Fibroblast of skin of abdomen (primary cell): ENCODE measurements at regions not wholly inside any gene's neighbourhood (a gene's known extent, or its start where the extent isn't known, plus 50 kb on each side); places are given as distances from the start of the nearest gene placed in this dataset.

ENCODE experiments used
- DNase-seq: peaks from one replicate; pipeline ENCODE4 v3.0.0-alpha.2; 2013

DNA sequence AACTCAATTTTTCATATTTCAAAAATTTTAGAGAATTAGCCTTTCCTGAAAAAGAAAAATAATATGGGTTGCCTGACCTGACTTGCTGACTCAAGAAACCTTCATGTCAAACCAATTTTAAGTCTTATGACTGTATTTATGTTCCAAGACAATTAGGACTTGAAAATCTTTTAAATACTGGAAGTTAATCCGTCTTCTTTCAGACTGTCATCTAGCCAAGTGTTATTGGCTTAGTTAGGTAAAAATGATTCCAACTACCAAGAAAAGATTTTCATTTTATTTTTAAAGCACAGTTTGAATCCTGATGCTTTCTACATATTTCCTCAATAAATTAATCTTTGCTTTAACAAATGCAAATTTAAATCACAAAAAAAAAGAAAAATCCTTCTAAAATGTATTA, 337.6 kb downstream of the SLITRK6 start:
- DNase-seq = no peak

- no peak for DNase-seq
These were observed 353.7 kb downstream of the SLITRK6 start for GRCh38 chr13:85445534-85445933.

DNA sequence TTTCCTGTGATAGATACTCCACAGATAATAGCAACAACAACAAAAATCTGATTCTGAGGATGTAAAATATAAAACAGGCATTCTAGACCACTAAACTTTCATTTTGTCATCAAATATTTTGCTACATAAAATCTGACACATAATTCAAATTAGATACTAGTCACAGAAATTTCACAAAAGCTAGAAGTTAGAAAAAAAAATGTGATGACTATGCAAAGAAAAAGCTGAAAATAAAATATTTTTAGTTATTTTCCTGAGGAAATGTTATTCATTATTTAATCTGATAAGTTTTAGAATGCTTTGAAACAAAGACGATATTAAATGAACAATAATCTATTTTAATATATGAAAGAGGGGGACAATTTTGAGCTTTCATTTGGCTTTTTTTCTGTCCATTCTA, 357.2 kb downstream of the SLITRK6 start:
- DNase-seq = no peak

DNA sequence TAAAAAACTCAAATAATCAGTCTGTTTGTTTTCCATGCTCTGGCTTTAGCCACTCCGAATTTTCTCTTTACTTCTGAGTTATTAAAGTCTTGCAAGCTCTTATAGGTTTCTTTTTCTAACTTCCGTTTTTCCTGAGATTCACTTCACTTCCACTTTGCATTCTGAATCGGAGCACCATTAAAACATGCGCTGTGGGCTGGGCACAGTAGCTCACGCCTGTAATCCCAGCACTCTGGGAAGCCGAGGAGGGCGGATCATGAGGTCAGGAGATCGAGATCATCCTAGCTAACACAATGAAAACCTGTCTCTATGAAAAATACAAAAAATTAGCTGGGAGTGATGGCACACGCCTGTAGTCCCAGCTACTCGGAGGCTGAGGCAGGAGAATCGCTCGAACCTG, 357.9 kb downstream of the SLITRK6 start:
- DNase-seq = no peak

DNA sequence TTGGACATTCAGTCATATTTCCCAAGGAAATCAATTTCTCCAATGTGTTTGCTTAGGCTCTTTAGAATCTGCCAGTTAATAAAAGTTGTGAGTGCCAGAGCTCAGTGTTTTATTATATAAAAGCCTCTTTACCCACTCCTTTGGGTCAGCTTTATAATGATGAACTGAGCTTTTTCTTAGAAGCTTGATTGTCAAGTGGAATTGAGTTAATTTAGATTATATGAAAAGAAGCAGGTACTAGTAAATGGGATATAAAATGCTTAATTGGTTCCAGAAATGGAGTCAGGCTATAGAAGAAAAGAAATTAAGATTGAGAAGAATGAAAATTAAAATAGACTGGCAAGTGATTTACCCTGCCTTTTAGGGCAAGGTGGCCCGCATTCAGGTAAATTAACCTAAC, 363.2 kb downstream of the SLITRK6 start:
- DNase-seq = no peak

- no peak for DNase-seq
These were observed 364.3 kb downstream of the SLITRK6 start for GRCh38 chr13:85434927-85435326.

GRCh38 chr13:85432881-85433280, 366.3 kb downstream of the SLITRK6 start:
- no peak for DNase-seq

DNA sequence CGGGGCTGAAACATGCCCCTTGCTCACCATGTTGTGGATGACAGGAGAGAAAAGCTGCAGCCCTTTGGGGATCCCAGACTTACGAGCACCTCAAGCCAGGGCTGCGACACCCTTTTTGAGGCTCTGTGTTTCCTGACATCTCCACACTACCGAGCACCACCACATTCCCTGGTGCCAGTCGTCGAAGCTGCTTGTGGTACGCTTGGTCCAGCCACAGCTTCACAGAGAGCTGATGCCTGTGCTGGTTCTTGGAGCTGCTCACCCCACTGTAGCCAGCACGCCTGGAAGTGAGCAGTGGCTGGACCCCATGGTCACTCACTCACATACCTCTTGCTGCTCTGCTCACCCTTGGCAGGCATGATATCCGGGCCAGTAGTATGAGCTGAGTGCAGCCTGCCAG, 367.5 kb downstream of the SLITRK6 start:
- DNase-seq = no peak

GRCh38 chr13:85430216-85430794, 368.9 kb downstream of the SLITRK6 start:
- DNase-seq = no peak

GRCh38 chr13:85427416-85427815, 371.8 kb downstream of the SLITRK6 start:
- DNase-seq = peak; percentile 6

DNA sequence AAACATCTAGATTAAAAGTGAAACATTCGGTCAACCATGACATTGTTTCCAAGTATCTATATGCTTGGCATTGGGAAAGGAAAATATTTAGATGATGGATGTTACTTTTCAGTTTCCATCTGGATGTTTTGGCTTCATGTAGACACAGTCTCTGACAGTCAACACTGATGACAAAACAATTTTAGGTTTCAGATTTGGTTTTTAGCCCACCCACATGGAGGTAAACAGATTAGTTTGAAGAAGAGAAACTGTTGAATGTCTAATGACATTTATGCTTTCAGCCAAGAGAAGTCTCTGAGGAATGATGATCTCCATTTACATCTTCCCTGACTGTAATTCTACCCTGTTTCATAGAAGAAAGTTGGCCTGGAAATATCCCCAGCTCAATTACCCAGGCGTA, 379.1 kb downstream of the SLITRK6 start:
- no peak for DNase-seq

DNA sequence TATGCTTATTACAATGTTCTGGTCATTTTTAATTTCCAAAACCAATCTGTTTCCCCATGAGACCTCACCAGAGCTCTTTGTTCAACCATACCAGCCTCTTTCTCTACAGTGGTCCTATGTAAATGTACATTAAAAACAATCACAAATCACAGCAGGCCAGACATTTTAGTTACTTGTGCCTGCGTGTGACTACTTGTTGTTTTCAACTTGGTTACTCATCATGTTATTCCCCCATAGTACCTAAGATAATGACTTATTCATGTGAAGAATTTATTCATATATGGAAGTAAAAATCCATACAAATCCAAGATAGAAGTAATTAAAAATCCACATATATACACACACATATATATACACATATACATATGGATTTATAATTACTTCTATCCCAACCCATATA, 379.6 kb downstream of the SLITRK6 start:
- DNase-seq = no peak

DNA sequence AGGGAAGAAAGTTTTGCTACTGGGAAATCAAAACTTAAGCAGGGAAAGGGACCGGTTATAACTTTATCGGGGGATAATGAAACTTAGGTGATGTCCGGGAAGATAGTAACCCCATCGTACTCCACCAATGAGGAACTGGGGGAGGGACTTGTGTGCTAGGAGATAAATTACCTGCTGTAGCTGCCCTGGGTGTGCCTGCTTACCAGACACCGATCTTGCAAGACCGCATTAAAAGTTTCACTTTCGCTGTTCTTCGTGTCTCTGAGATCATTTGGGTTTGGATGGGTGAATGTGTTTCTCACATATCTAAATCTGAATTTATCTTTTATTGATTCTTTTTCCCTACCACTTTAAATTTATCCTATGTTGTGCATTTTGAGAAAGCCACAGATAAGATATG, 381.4 kb downstream of the SLITRK6 start:
- no peak for DNase-seq

DNA sequence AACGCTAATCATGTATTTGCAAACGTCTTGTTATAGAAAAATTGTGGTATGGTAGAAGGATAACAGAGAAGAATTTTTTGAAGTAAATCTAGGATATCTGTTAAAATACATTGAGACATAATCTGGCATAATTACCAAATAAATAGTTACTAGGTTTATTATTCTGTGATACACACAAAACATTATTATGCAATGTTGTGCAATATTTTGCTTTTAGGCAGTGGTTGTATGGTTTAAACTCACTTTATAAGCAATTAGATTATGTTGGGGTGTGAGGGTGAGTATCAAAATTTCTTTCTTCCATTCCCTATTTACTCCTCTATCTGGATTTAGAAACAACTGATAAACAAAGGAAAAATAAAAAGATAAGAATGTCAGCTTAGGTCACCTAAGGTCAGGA, 385.6 kb downstream of the SLITRK6 start:
- DNase-seq = no peak

DNA sequence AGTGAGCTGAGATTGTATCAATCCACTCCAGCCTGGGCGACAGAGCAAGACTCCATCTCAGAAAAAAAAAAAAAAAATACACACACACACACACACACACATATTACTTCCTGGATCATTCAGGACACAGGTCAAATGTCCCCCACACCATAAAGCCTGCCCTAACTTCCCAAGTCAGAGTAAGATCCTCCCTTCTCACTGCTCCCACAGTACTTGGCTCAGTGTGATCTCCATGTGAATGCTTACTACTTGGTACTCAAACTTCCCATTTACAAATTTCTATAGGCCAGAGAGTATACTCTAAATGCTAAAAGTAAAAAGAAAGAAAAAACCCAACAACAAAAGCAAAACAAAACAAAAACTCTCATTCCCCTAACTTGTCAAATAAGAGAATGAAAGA, 386.8 kb downstream of the SLITRK6 start:
- DNase-seq = no peak

- DNase-seq = no peak
These were observed 387.6 kb downstream of the SLITRK6 start for GRCh38 chr13:85411591-85411990.

DNA sequence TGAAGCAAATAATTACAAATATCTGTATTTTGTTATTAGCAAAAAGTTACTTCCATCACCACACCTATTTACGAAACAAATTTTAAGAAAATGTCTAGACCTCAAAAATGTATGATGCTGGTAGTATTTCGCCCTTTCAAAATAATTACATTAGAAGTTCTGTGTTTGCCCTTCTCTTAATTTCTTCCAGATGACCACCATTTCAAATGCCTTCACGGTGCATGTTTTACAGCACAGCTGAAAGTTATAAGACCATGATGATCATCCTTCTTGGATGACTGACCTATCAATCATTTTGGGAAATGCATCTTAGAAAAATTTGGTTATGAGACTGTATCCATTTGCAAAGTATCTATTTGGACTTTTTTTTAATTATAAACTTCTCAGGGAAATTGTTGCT, 390.8 kb downstream of the SLITRK6 start:
- DNase-seq = peak; percentile 40

GRCh38 chr13:85406269-85406975, 392.8 kb downstream of the SLITRK6 start:
- DNase-seq = no peak

GRCh38 chr13:85405316-85405897, 393.8 kb downstream of the SLITRK6 start:
- DNase-seq = no peak

DNA sequence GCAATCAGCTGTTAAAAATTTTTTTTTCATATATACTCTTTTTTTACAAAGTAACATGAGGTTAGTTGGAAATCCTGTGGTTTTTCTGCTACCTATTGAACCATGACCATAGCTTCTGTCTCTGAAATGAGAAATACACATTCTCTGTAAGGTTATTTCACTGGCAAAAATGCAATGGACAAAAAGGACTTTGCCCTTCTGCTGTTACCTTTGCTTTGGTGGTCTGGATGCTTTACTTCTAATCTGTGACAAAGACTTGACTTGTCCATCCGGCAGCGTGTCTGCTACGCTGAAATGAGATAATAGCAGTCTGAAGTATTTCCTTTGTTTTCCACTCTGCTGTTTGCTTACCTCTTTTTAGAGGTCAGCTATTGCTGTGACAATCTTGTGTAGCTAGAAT, 412.8 kb downstream of the SLITRK6 start:
- no peak for DNase-seq

DNA sequence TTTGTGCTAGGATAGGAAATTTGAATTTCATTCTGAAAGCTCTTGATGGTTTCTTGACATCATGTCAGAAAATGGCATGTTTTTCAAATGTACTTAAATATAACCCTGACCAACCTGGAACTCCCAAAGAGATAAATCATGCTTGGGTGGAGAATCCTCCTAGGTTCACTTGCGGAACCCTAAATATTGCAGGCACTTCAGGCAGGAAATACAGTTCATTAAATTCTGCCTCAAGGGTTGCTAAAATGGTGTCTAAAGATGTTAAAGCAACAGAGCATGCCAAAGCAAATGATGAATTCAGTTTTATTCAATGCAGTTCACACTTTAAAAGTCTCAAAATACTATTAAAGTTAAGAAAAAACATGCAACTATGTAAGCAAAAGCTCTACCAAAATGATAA, 415.9 kb downstream of the SLITRK6 start:
- DNase-seq = no peak

GRCh38 chr13:85381082-85381481, 418.1 kb downstream of the SLITRK6 start:
- no peak for DNase-seq

- no peak for DNase-seq
These were observed 419.2 kb downstream of the SLITRK6 start for GRCh38 chr13:85379991-85380390.

- DNase-seq = no peak
These were observed 419.8 kb downstream of the SLITRK6 start for GRCh38 chr13:85379433-85379832.
